ENCODE measurements at regions not wholly inside any gene's neighbourhood (a gene's known extent, or its start where the extent isn't known, plus 50 kb on each side); places are given as distances from the start of the nearest gene placed in this dataset.

- TF ChIP-seq, protein P1, sequence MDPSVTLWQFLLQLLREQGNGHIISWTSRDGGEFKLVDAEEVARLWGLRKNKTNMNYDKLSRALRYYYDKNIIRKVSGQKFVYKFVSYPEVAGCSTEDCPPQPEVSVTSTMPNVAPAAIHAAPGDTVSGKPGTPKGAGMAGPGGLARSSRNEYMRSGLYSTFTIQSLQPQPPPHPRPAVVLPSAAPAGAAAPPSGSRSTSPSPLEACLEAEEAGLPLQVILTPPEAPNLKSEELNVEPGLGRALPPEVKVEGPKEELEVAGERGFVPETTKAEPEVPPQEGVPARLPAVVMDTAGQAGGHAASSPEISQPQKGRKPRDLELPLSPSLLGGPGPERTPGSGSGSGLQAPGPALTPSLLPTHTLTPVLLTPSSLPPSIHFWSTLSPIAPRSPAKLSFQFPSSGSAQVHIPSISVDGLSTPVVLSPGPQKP (IDR thresholded peaks at IDR 0.05; ENCODE audit: low read depth, low read length): no peak
- TF ChIP-seq SREBF1 (IDR thresholded peaks at IDR 0.05; ENCODE audit: low read length) (no peak), CBX5 (IDR thresholded peaks at IDR 0.05; ENCODE audit: low read depth) (no peak), POU2F2 (IDR thresholded peaks at IDR 0.05; ENCODE audit: borderline replicate concordance, low read depth, low read length) (no peak), ZNF24 (IDR thresholded peaks at IDR 0.05) (no peak), ZBED1 (IDR thresholded peaks at IDR 0.05; ENCODE audit: borderline replicate concordance) (no peak), YBX1 (IDR thresholded peaks at IDR 0.05) (no peak)
Observed at GRCh38 chrX:114472788-114473187, 111.1 kb upstream of the HTR2C start (continued).

DNA sequence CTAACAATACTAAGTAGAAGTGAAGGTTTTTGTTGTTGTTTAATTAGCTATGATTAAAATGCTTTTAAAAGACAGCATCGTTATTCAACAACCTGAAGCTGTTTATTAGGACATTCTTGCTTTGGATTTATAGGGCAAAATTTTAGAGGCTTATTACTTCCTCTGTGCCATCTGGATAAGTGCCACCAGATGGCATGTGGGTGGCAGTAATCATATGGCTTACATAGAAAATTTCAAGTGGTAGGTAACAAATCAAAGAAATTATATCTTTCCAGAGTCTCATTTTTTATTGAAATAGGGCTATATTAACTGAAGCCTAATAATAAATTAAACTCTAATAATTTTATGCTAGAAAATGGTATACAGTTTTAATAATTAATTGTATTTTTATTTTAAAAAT lies 83.3 kb upstream of the HTR2C start:
- Histone ChIP-seq H3K9me3 (replicated peaks; ENCODE audit: control insufficient read depth, insufficient read depth, low read length) (no peaks in the 10 kb centered on the region), H3K36me3 (ENCODE audit: control insufficient read depth in 2 of 2, insufficient read depth in 2 of 2, low read length in 1 of 2) (no peaks in the 10 kb centered on the region), H3K4me3 (no peak overlapping the region), H3K27ac (ENCODE audit: control insufficient read depth, insufficient read depth) (no peak overlapping the region), H4K20me1 (ENCODE audit: control insufficient read depth, insufficient read depth) (no peaks in the 10 kb centered on the region), H3K27me3 (replicated peaks in 1 of 2; ENCODE audit: control insufficient read depth in 2 of 2, insufficient read depth in 2 of 2, low read length in 1 of 2) (no peaks in the 10 kb centered on the region), H3K79me2 (ENCODE audit: control insufficient read depth, insufficient read depth, low read length) (no peaks in the 10 kb centered on the region), H3K9ac (ENCODE audit: control insufficient read depth, insufficient read depth, low read length) (no peak overlapping the region), H3K4me1 (ENCODE audit: control insufficient read depth, insufficient read depth, low read length) (no peaks in the 10 kb centered on the region), H3K4me2 (ENCODE audit: control insufficient read depth, insufficient read depth) (no peak overlapping the region), H2AFZ (ENCODE audit: control insufficient read depth, low read depth, low read length) (no peak overlapping the region)
- SMC1A ChIA-PET (ENCODE audit: uncharacterized antibody, unreplicated experiment): no interaction called here
- TF ChIP-seq SUPT20H (IDR thresholded peaks at IDR 0.05; ENCODE audit: borderline replicate concordance, control insufficient read depth, low read depth, low read length) (no peak), HCFC1 (IDR thresholded peaks at IDR 0.05; ENCODE audit: low read length) (no peak), ZNF207 (IDR thresholded peaks at IDR 0.05; ENCODE audit: borderline replicate concordance) (no peak), CHD4 (IDR thresholded peaks at IDR 0.05) (no peak), TBL1XR1 (IDR thresholded peaks at IDR 0.05; ENCODE audit: low read depth, low read length) (no peak), BRCA1 (IDR thresholded peaks at IDR 0.05; ENCODE audit: low read depth, low read length) (no peak), PKNOX1 (IDR thresholded peaks at IDR 0.05) (no peak), ASH2L (IDR thresholded peaks at IDR 0.05; ENCODE audit: borderline replicate concordance, low read depth) (no peak), CREM (IDR thresholded peaks at IDR 0.05; ENCODE audit: low read depth) (no peak), RCOR1 (conservative IDR thresholded peaks at IDR 0.05; ENCODE audit: low read depth, low read length) (no peak), PAX8 (IDR thresholded peaks at IDR 0.05) (no peak), HDAC2 (IDR thresholded peaks at IDR 0.05) (no peak), BMI1 (IDR thresholded peaks at IDR 0.05; ENCODE audit: borderline replicate concordance) (no peak), CBX3 (IDR thresholded peaks at IDR 0.05; ENCODE audit: borderline replicate concordance, low read depth) (no peak), RUNX3 (IDR thresholded peaks at IDR 0.05; ENCODE audit: low read length) (no peak), SMAD1 (IDR thresholded peaks at IDR 0.05; ENCODE audit: low read depth, partially characterized antibody) (no peak), MXI1 (IDR thresholded peaks at IDR 0.05; ENCODE audit: low read depth, low read length) (no peak), EP300 (IDR thresholded peaks at IDR 0.05; ENCODE audit: borderline replicate concordance in 1 of 2, control insufficient read depth in 1 of 2, low read depth in 2 of 2, low read length in 2 of 2) (no peak)
- DNase-seq (ENCODE audit: low read depth, low spot score) (no peak), FAIRE-seq (no peak), ATAC-seq (no peak)
- 38% methylated on average over 1 of the region's 1 CpG for WGBS (ENCODE audit: insufficient coverage, insufficient replicate concordance, low lambda C conversion rate, missing lambda C conversion rate)
- intact Hi-C loops (cut with micrococcal nuclease; ENCODE audit: unreplicated experiment) (no loop called here), in situ Hi-C loops (cut with MboI) (no loop called here)
- POLR2A ChIA-PET: no interaction called here
- no TSS peak for BruUV-seq (replicated peaks)
- RAD21 ChIA-PET (ENCODE audit: unreplicated experiment): no interaction called here
- CTCF ChIA-PET: interaction anchor here (0.6 kb wide), 1 partner anchor 91 kb away, joined by 3 read pairs; no protein-coding TSS in a partner anchor
